Anterior cingulate cortex (tissue), 58 donors: ENCODE measurements at regions not wholly inside any gene's neighbourhood (a gene's known extent, or its start where the extent isn't known, plus 50 kb on each side); places are given as distances from the start of the nearest gene placed in this dataset.
"Not testable (repeated sequence)": the region's sequence is repeated elsewhere in the genome, so short reads cannot be mapped to it uniquely, and the experiment has no call there.

Experiments used
- DNase-seq, 58 donors: peaks; one replicate each; lab custom pipeline; 2025; lab: John Stamatoyannopoulos, UW

- peak in 4 of 58 donors; percentile 9 to 30 (median 20) for DNase-seq
Observed at GRCh38 chr4:14903321-14903720, 99.0 kb upstream of the CPEB2 start.

- no peak for DNase-seq
Observed at GRCh38 chr4:14906805-14907204, 95.5 kb upstream of the CPEB2 start.

- no peak for DNase-seq
Observed at GRCh38 chr4:14908635-14909034, 93.6 kb upstream of the CPEB2 start.

- DNase-seq = no peak
Observed at GRCh38 chr4:14910411-14910810, 91.9 kb upstream of the CPEB2 start.

GRCh38 chr4:14912426-14912825 lies 89.9 kb upstream of the CPEB2 start:
- DNase-seq = no peak

- DNase-seq = no peak
Observed at GRCh38 chr4:14915018-14915417, 87.3 kb upstream of the CPEB2 start.

GRCh38 chr4:14916554-14917297 lies 85.6 kb upstream of the CPEB2 start:
- peak in 2 of 58 donors; percentile 10 to 29 for DNase-seq

- no peak for DNase-seq
Observed at GRCh38 chr4:14917298-14917633, 85.0 kb upstream of the CPEB2 start.

GRCh38 chr4:14918336-14918735 lies 83.9 kb upstream of the CPEB2 start:
- peak in 12 of 58 donors; percentile 4 to 50 (median 20) for DNase-seq

- no peak for DNase-seq
Observed at GRCh38 chr4:14919785-14920184, 82.5 kb upstream of the CPEB2 start.

GRCh38 chr4:14920237-14920636 lies 82.0 kb upstream of the CPEB2 start:
- no peak for DNase-seq

GRCh38 chr4:14920759-14921320 lies 81.4 kb upstream of the CPEB2 start:
- DNase-seq = no peak

- DNase-seq = not testable (repeated sequence)
Observed at GRCh38 chr4:14921781-14922180, 80.5 kb upstream of the CPEB2 start.

GRCh38 chr4:14924076-14924811 lies 78.0 kb upstream of the CPEB2 start:
- no peak for DNase-seq

- no peak for DNase-seq
Observed at GRCh38 chr4:14924812-14925344, 77.4 kb upstream of the CPEB2 start.

- no peak for DNase-seq
Observed at GRCh38 chr4:14925471-14925870, 76.8 kb upstream of the CPEB2 start.

GRCh38 chr4:14926368-14926767 lies 75.9 kb upstream of the CPEB2 start:
- no peak for DNase-seq

GRCh38 chr4:14928035-14928434 lies 74.2 kb upstream of the CPEB2 start:
- peak in 10 of 58 donors; percentile 6 to 46 (median 15) for DNase-seq

GRCh38 chr4:14929669-14930068 lies 72.6 kb upstream of the CPEB2 start:
- no peak for DNase-seq

- peak in 1 of 58 donors; percentile 1 for DNase-seq
Observed at GRCh38 chr4:14934704-14935390, 67.4 kb upstream of the CPEB2 start.

- DNase-seq = no peak
Observed at GRCh38 chr4:14943749-14944148, 58.5 kb upstream of the CPEB2 start.
